Activated CD4-positive, CD25-positive, alpha-beta regulatory T cell treated with anti-CD3 and anti-CD28 coated beads, Interleukin-2, amount 50 U/mL, for 24 hours (primary cell): ENCODE measurements at regions not wholly inside any gene's neighbourhood (a gene's known extent, or its start where the extent isn't known, plus 50 kb on each side); places are given as distances from the start of the nearest gene placed in this dataset.

Experiments used
- ATAC-seq, 2 donors: fragments of 150-1000 bp; cut with Tn5 transposase; one replicate each; pipeline ENCODE4 v1.10.0; 2021; ENCODE audit warnings: mild to moderate bottlenecking in 1 of 2, moderate library complexity in 1 of 2

DNA sequence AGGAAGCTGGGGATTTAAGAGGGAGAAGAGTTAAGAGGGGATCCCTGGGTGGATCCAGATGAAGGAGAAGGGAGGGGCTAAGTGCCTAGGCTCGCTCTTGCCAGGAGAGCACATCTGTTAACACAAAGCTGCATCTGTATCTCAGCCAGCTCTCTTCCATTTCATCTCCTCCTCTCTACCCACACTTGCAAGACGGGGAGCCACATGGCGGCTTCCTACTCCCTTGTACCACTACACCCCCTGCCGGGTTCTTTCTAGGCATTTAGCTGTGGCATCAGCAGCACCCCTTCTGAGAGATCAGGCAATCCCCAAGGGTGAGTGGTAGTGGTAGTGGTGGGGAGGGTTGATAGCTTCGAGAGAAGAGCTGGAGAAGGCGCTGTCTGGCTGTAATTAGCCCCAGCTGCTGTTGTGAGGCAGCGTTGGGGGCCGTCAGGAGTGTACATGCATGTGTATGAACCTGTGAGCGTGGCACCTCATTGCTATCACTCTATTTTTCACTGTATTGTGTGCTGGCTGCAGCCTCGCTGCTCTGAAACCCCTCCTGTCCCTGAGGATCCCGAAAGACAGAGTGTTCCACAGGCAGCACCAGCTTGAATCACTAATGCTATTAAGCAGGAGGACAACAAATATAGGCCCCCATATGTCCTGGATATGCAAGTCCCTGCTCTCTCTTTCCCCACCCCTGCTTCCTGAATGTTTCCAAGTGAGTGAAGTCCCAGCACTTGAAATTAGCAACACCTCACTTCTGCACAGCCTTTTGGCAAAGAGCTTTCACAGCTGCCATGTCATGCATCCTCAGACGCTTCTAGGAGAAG, 73.7 kb downstream of the RTL9 start:
- ATAC-seq: no peak

DNA sequence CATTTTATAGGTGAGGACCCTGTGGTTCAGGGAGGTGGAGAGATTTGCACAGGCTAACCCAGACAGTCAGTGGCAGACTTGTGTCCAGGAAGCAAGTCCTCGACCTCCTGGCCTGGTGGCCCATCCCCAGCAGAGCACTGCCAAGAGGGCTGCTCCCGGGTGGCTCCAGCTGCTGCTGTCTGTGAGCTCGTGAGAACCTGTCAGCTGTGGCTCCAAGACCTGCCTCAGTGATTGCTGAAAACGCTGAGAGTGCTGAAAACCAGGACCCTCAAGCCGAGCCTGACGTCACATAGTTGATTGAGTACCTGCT, 74.2 kb downstream of the RTL9 start:
- no peak for ATAC-seq

DNA sequence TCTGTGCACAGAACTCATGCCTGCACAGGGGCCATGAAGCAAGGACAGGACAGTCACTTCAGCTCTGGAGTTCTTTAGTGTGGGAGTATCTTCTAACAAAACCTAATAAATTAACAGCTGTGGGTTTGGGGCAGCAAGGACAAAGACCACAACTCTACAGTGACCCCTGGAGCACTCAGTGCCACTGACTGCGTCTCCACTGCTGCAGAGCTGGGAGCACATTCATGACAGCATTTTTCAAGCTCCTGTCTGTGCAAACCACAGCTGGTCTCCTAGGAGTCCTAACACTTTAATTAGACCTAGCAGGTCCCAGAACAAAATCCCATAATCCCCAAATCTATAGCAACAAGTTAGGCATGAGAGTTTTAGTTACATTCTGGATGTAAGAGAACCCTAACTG, 76.5 kb downstream of the RTL9 start:
- ATAC-seq: no peak

DNA sequence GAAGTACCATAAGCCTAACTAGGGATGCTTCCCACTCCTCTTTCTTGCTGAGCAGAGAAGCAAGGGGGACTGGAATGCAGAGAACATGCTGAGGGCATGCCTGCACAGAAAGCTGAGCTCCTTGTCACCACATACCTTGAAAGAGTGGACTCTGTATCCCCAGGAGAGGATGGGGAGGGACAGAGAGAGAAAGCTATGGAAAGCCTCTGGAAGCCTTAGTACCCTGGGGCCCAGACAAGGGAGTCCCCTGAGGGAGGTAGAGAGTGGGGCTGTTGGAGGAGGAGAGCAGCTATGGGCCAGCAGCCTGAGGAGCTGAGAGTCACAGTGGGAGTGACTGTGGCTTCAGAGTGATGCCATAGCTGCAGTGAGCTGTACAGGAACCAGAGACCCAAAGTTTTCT, 77.9 kb downstream of the RTL9 start:
- ATAC-seq: no peak

DNA sequence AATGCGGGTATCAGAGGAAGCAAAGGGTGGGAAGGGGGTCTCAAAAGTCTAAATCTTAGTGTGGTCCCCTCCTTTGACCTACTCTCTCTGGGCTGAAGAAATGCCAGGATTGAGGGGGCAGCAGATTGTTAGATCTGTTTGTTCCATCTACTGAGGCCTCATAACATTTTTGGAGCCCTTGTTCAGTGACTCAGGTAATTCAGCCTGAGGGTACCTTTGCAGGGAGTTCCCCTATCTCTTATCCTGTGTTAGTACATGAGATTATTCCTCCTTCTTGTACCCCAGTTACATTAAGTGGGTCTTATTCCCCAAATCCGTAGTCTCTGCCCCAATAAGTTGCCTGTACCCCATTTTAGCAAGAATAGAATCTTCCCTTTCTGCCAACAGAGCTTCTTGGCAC, 79.0 kb downstream of the RTL9 start:
- ATAC-seq: no peak

DNA sequence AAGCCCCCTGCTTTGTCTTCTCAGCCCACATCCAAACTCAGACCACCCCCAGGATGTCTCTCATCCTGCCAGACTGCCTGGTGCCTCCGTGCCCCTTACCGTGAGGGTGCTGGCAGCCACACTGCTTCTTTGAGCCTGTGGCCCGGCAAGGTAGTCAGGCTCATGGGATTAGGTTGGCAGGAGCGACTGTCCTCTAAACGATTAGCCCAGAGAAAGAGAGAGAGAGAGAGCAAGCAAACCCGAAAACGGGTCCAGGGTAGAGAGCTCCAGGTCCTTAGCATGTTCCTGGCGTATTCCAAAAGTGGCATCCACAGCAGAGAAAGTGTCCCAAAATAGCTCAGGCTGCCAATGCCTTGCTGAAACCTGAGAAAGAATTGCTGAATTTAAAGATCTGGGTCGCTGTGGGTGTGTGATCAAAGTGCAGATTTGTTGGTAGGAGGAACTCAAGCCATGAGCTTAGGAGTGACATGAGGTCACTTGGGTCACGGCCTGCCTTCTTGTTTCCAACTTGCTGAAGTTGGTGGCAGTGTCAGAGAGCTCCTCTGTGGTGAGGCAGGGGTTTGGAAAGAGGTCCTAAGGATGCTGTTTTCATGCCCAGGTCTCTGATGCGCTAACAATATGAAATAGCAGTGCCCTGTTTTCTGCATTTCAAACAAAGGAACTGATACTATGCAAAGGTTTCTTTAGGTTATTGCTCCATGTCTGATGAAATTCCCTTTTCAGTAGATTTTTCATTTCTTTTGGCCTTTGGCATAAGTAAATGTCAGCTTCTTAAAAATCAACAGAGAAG, 81.6 kb downstream of the RTL9 start:
- ATAC-seq: no peak

DNA sequence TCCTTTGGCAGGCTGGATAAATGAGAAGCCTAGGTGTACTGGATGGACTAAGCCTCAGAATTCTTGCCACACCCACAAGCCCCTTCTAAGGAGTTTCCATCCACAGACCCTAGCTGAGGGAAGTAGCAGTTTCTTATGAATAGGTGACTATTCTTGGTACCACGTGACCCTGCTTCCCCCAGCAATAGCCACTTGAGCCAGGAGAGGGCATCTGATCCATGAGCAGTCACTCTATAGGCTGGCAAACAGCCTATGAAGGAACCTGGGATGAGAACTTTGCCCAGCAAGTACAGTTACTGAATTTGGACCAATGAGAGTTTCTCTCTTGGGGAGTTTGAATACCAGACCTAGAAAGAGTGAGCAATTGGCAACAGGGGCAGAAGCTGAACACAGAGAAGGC, 84.0 kb downstream of the RTL9 start:
- ATAC-seq: no peak

DNA sequence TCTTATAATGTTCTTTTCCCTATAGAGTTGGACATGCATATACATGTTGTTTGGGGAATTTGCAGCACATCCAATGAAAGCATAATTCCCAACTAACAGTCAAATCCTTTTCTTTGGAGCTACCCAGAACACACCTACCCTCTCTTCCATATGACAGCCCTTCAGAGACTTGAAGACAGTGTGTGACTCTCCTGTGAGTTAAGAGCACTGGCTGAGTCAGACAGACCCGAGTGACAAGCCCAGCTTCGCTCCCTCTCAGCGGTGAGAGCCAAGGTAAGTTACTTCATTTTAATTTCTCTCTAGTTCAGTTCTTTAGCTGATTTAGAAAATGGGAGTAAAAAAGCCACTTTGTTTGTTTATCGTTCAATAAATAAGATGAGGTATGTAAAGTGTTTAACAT, 86.3 kb downstream of the RTL9 start:
- ATAC-seq: no peak

DNA sequence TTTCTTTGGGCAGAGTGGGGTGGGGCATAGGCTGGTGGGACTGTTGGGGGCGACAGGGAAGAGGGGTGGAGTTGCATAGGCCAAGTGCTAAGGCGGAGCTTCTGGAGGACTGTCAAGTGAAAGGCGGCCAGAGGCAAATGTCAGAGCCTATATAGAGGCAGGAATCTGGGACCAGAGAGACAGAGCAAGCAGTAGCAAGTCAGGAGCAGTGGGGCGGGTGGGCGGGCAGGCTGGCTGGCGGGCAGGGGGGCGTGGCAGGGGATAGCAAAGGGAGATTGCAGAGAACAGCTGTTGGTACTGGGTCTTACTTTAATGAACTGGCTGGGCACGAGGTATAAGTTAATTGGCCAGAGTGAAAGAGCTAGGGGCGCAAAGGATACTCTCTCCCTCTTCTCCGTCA, 89.8 kb downstream of the RTL9 start:
- no peak for ATAC-seq

DNA sequence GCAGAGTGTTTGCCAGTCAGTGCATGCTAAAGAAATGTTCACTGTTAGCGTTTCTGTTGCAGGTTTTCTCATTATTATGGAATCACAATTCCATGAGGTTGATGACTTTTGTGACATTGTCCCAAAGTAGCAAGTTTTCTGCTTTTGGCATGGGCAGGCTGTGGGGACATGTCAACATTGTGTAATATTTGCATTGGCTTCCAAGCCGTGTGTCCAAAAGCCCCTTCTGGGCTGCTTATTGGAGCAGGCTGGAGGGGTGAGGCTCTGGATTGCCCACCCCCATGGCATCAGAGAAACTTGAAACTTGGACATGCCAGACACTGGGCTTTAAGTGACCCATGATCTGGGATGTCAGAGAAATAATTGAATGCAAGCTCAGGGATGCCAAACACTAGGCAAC, 90.7 kb downstream of the RTL9 start:
- no peak for ATAC-seq

DNA sequence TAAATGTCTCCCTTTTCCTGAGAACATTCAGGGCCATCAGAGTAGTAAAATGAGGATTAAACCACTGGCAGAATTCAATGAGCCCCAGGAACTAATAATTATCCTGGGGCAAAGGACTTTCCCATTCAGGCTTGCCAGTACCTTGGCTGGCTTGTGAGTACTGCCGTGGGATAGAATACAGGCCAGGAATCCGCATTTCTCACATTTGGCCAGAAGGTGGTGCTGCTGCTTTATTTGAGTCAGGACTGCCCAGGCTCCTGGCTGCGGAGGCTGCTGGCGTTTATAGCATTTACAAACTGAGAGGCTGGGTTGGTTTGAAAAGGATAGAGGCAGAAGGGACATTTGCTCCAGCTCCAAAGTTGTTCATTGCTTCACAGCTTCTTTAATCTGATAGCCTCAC, 91.4 kb downstream of the RTL9 start:
- ATAC-seq: peak in 1 of 2 donors; percentile 45

DNA sequence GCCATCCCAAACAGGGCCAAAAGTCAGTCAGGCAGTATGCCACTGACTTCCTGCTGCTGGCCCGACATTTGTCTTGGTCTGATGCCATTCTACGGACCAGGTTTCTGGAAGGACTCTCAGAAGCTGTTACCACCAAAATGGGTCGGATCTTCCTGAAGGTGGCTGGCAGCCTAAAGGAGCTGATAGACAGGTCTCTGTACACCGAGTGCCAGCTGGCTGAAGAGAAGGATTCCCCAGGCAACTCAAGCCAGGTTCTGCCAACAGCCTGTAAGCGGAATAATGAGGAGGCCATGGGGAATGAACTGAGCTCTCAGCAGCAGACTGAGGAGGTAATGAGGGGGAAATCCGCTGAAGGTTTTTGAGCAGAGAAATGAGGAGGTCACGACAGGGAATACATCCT, 95.7 kb downstream of the RTL9 start:
- no peak for ATAC-seq

DNA sequence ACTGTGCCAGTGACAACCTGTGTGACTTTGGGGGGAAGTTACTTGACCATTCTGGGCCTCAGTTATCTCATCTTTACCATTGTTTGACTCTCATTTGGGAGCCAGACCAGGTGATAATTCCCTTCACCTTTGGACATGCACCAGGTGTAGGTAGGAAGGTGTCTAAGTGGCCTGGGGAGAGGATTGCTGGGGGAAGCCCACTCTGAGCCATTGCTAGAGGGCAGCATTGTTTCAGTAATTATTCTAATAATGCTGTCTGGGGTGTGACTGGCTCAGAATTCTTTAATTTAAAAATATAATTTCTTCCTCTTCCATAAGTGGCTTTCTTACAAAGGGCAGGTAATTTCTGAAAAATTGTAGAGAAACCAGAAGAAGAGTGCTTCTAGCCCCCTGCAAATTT, 104.3 kb downstream of the RTL9 start:
- no peak for ATAC-seq

DNA sequence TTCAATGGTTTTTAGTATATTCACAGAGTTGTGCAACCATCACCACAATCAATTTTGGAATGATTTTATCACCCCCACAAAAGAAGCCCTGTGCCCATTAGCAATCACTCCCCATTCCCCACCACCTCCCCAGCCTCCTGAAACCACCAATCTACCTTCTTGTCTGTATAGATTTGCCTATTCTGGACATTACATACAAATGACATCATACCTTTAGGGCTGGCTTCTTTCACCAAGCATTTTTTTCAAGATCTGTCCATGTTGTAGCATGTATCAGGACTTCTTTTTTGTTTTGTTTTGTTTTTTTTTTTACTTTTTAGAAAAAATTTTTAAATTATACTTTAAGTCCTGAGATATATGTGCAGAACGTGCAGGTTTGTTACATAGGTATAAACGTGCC, 108.1 kb downstream of the RTL9 start:
- no peak for ATAC-seq

DNA sequence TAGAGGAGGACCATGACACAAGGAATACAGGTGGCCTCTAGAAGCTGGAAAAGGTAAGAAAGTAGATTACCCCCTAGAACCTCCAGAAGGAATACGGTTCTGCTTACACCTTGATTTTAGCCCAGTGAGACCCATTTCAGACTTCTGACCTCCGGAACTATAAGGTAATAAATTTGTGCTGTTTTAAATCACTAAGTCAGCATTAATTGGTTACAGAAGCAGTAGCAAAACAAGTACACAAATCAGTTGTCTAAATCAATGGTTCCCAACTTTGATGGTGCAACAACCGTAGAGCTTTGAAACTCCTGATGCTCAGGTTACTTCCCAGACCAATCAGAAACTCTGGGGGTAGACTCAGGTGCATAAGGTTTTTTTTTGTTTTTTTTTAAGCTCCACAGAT, 113.6 kb downstream of the RTL9 start:
- no peak for ATAC-seq

DNA sequence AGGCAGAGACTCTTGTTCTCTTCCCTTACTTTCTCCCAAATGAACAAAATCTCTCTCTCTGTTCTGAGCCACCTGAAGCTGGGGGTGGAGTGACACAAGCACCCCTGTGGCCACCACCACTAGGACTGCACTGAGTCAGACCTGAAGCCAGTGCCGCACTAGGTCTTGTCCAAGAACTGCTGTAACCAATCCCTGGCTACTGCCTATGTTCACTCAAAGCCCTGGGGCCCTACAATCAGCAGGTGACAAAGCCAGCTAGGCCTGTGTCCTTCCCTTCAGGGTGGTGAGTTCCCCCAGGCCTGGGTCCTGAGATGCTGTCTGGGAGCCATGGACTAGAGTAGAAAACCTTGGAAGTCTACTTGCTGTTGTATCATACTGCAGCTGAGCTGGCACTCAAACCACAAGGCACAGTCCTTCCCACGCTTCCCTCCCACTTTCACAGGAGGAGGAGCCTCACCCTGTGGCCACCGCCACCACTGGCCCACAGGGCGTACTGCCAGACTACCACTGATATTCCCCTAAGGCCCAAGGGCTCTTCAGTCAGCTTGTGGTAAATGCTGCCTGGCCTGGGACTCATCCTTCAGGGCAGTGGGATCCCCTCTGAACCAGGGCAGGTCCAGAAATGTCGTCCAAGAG, 119.1 kb downstream of the RTL9 start:
- no peak for ATAC-seq

DNA sequence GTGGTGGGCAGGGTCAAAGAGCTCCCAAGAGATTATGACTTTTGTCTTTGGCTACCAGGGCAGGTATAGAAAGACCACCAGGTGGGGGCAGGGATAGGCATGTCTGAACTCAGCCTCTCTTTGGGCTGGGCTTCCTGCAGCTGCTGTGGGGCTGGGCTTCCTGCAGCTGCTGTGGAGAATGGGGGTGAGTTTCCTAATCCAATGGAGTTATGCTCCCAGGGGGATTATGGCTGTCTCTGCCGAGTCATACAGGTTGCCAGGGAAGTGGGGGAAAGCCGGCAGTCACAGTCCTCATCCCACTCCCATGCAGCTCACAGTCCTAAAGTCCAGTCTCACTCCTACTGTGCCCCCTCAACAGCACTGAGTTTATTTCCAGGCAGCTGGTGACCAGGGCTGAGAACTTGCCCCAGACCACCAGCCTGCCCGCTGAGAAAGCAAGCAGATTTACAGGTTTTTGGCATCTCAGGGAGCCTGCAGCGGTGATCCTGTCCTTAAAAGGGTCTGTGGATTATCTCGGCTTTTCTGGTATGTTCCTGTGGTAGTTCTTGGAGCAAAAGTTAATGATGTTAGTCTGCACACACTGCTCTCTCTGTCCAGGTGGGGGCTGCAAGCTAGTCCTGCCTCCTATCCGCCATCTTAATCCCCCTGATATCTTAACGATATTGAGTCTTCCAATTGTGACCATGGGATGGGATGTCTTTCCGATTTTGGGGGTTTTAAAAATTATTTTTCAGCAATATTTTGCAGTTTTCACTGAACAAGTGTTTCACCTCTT, 133.4 kb downstream of the RTL9 start:
- ATAC-seq: no peak

DNA sequence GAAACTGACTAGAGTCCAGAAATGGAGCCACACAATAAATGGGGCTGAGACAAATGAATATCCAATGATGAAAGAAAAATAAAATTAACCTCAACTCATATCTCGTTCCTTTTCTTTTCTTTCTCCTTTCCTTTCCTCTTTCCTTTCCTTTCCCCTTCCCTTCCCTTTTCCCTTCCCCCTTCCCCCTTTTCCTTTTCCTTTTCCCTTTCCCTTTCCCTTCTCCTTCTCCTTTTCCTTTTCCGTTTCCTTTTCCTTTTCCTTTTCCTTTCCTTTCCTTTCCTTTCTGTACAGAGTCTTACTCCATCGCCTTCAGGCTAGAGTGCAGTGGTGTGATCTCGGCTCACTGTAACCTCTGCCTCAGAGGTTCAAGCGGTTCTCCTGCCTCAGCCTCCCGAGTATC, 146.3 kb downstream of the RTL9 start:
- ATAC-seq: no peak

DNA sequence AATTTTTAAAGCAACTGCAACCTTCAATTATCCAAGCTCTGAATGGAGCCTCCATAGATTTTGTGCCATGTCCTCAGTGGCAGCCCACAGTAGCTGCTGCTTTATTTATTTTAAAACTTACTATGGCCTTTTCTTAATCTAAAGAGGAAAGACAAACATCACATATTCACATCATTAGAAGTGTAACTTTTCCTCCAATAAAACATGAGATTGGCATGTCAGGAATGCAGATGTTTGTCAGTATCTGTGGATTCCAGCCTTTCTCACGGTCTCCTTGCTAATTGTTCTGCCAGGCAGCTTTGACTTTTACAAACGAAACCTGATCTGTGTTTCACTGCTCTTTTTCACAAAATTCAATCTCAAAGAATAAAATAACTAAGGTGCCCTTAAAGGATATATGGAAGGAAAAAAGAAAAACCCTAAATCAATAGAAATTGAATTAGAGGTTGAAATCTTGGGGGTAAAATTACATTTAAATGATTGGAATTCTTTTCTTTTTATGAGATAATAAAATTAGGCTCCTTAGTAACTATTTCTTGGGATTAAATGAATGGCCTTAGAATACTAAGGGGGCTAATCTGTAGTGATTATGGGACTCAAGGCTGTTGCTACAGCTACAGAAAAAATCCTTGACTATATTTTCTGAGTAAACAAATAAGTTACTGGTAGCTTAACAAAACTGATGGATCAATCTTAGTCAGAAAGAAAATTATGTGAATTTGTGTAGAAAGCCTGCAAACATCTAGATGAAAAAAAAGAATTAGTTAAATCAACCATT, 151.3 kb downstream of the RTL9 start:
- ATAC-seq: no peak

DNA sequence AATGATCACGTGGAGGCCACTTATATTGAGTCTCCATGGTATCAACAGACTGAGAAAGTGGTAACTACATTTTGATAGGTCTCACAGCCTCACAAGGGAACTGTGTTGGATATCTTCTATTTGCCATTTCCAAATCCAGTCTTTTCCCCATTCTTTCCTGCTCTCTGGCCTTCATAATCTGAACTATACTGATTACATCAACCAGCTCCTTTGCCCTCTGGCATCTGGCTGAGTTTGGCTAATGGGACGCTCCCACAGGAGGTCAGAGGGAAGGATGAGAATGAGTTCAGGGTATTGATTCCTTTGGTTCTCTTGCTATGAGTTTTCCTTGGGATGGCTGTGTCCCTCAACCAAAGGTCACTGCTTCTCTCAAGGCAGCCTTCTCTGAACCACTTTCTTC, 152.6 kb downstream of the RTL9 start:
- ATAC-seq: no peak

DNA sequence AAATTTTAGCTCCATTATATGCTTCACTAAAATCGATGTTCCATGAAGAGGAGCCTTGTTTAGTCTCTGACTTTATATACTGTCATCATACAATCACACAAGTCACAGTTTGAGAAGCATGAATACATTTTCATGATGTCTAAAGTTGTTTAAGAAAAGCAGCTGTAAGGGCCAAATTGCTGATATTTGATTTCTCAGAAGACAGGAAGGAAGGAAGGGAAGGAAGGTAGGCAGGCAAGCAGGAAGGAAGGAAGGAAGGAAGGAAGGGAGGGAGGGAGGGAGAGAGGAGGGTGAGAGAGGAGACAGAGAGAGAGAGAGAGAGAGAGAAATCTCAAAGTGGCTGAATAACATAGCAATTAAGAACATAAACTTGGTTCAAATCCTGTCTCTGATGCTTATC, 153.7 kb downstream of the RTL9 start:
- no peak for ATAC-seq

DNA sequence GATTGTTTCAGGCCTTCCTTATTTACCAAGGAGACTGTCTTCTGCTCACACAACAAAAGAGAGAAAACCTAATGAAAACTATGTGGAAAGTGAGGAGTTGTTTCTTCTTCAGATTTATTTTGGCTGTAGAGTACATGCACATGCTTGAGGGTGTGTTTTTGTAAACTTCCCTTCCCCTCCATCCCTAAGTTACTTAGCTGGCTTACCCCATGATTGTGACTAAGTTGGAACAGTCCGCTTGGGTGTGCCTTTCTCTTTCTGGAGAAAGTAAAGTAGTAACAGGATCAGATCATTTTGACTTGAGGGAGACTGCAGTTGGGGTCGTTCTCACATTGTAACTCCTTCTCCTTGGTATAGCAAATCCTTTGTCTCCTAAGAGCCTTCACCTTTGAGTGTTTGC, 155.9 kb downstream of the RTL9 start:
- no peak for ATAC-seq

DNA sequence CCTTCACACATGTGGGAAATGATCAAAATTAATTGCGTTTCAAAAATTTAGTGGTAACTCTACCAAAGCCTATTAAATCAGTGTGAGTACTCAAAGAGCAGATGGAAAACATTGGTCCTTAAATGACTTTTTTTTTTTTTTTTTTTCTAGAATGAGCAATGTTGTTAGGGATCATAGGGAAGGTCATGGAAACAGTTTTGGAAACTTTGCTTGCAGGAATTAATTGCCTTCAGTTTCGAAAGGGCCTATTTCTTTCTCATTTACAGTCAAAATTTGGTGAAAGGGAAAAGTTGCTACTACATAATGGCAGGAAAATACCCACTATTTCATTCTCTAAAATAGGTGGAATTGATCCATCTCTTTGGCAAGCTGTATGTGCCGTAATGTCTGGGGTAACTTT, 160.9 kb downstream of the RTL9 start:
- no peak for ATAC-seq
